UCSD-AML1 (cell line): ENCODE measurements at regions not wholly inside any gene's neighbourhood (a gene's known extent, or its start where the extent isn't known, plus 50 kb on each side); places are given as distances from the start of the nearest gene placed in this dataset.
"Not testable (repeated sequence)": the region's sequence is repeated elsewhere in the genome, so short reads cannot be mapped to it uniquely, and the experiment has no call there.

Source experiments
- DNase-seq: peaks from one replicate; lab custom pipeline; 2025; ENCODE audit not compliant: unreplicated experiment; lab: John Stamatoyannopoulos, UW

- DNase-seq: no peak
Observed at GRCh38 chr2:194725169-194725568, 931.9 kb upstream of the SLC39A10 start.

DNA sequence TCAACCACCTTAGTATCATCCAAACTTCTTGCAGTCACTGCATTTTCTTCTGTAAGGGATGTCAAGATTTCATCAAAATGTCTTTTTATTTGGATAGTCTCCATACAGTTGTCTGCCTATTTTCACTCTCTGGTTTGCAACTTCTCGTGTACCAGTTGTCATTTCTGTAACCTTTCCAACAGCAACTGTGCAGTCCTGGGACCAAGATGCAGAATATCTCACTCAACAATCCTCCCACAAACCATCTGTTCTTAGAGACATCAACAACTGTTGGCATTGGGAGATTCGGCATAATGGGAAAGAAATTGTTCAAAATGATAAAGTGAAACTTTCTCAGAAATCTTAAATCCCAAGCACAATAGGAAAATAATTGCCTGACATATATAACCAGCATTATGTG, 933.6 kb upstream of the SLC39A10 start:
- no peak for DNase-seq

- DNase-seq: peak; percentile 1
Observed at GRCh38 chr2:194721227-194721626, 935.8 kb upstream of the SLC39A10 start.

DNA sequence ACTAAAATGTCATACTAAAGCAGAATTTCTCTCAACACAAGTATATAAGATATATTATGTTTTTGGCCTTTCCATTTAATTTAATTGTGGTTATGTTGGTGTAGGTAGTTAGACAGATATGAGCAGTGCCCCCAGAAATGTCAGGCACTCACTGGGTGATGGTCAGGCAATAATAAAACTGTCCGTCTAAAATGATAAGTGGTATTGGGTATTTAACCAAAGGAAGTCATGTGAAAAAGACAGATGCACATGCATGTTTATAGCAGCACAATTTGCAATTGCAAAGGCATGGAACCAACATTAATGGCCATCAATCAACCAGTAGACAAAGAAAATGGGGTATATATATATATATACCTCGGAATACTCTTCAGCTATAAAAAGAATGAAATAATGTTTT, 936.6 kb upstream of the SLC39A10 start:
- DNase-seq: no peak

GRCh38 chr2:194718881-194719280, 938.1 kb upstream of the SLC39A10 start:
- DNase-seq: no peak

DNA sequence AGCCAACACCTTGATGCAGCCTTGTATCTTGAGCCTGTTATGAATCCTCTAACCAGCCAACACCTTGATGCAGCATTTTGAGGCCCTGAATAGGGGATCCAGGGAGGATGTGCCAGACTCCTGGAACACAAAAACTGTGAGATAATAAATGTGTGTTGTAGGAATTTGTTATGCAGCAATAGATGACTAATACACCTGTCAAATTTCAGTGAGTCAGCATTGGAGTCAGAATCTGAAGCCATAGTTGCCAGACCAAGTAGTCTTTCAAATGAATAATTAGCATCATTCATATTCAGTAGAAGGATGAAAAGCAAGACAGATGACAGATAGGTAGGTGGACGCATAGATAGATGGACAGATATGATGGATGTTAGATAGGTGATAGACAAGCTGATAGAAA, 942.5 kb upstream of the SLC39A10 start:
- DNase-seq: no peak

DNA sequence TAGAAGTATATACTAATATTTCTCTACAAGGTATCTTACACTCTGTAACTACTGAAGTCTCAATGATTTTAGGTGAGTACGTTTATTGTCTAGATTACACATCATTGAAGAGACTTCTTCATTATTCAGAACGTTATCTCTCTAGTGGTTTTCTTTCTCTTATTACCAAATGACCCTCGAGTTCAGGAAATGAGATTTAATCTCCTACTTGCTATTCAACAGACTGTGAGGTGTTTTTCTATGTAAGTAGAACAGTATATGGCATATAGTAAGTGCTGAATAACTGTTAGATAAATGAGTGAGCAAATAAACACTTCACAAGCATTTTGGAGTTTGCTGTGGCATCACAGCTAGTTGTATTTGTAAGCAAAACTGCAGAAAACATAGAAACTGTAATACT, 947.2 kb upstream of the SLC39A10 start:
- DNase-seq: no peak

DNA sequence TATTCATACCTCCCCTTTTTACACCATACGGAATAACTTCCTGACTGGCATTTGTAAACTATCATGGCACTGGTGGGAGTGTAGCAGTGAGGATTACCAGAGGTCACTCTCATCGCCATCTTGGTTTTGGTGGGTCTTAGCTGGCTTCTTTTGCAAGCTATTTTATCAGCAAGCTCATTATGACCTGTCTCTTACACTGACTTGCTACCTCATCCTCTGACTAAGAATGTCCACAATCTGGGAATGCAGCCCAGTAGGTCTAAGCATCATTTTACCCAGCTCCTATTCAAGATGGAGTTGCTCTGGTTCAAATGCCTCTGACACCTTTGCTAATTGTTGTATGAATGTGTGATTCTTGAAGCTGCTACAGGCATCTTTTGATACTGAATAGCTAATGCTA, 950.8 kb upstream of the SLC39A10 start:
- no peak for DNase-seq

DNA sequence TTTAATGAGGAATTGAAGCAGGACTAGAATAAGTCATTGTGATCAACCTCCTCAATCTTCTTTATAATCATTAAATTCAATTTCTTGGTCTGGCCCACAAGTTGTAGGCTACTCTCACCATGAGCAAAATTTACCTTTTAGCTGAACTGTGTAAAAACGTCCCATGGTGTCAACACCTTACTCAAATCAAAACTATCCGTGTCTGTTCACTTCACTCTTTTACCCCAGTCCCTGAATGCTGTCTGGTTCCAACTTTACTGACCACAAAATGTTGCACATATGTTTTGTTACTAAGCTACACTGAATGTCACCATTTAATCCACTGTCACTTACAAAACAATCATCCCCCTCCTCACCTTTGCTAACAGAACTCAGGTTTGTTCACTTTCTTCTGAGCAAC, 951.6 kb upstream of the SLC39A10 start:
- DNase-seq: no peak

GRCh38 chr2:194700726-194701125, 956.3 kb upstream of the SLC39A10 start:
- DNase-seq: no peak

- DNase-seq: no peak
Observed at GRCh38 chr2:194700116-194700515, 956.9 kb upstream of the SLC39A10 start.

DNA sequence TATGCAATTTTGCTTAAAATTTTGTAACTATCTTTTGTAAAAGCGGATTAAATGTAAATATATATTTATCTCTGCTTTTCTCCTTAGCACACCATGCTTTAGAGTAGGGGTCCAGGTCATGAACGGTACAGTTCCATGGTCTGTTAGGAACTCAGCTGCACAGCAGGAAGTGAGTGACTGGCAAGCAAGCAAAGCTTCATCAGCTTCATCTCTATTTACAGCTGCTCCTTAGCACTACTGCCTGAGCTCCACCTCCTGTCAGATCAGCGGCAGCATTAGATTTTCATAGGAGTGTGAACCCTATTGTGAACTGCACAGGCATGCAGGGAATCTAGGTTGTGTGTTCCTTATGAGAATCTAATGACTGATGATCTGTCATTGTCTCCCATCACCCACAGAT, 959.0 kb upstream of the SLC39A10 start:
- no peak for DNase-seq

DNA sequence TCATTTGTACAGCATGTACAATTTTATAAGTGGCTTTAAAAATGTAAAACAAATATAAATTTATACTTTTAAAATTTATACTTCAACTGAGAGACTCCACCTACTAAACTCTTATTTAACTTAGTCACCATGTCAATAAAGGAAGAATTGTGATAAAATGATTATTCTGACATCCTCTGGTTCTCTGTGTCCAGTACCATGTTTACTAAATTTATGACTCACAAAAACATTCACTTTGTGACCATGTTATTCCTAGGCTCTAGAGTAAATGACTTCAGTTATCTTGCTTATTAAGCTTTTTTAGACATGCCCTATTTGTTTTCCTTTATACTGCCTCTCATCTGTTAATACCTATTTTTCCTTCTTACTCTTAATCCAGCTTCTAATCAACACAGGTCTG, 959.6 kb upstream of the SLC39A10 start:
- DNase-seq: no peak

- no peak for DNase-seq
Observed at GRCh38 chr2:194696690-194697089, 960.3 kb upstream of the SLC39A10 start.

- no peak for DNase-seq
Observed at GRCh38 chr2:194686569-194686968, 970.5 kb upstream of the SLC39A10 start.

DNA sequence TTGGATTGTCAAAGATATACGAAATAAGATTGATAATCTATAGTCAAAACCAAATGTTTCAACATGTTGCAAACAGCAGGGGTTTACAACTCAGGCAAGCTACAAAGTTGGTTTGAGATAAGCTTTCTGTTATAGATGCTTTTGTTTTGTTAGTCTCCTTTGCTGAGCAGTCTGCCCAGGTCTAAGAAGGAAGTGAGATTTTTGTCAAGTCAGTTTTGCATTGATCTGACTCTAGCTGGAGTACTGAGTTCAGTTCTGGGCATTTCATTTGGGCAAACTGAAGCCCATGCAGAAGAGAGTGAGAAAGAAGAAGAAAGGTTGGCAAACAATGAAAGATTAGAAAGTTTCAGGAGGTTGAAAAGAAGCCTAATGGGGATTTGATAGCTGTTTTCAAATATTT, 983.0 kb upstream of the SLC39A10 start:
- no peak for DNase-seq

DNA sequence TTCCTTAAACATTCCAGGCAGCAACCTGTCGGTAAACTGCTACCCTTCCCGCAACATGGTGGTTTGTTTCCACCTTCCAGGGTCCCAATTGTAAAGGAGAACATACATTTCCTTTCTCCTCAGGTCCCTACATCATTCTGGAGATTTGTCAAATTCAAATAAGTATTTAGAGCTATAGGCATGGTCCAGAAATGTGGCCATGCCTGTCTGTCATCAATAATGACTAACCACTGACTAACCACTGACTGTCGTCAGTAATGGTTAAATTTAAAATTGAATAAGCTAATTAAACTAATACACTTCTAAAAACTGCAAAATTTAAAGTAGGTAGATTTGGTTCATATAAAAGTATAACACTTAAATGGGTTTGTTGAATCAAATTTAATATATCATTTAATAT, 984.0 kb upstream of the SLC39A10 start:
- DNase-seq: peak; percentile 0

GRCh38 chr2:194661431-194661830, 995.6 kb upstream of the SLC39A10 start:
- DNase-seq: no peak

- not testable (repeated sequence) for DNase-seq
Observed at GRCh38 chr2:194639057-194639456, 1018.0 kb upstream of the SLC39A10 start.

DNA sequence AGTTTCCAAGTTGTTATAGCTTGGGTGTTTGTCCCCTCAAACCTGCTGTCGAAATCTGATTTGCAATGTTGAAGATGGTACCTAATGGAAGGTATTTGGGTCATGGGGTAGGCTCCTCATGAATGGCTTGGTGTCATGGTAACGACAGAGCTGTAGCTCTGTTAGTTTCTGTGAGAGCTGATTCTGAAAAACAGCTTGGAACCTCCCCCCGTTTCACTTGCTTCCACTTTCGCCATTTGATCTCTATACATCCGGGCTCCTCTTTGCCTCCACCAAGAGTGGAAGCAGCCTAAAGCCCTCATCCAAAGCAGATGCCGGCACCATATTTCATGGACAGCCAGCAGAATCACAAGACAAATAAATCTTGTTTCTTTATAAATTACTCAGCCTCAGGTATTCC, 1035.1 kb upstream of the SLC39A10 start:
- DNase-seq: no peak

DNA sequence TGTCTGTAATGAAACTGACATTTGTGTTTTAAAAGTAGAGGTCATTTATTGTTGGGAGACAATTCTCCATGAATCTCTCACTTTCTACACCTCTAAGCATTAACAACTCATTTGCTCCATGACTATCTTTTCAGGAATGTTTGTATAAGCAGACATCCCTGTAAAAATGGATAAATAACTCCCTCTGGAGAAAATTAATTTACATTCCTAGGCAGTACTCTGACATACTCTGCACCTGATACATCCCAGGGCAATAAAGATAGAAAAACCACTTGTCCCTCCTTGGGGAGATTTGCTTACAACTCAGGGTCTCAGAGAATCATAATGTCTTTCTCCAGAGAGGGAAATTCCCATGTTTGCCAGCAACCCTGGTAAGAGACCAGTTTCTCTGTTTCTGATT, 1037.7 kb upstream of the SLC39A10 start:
- DNase-seq: no peak

DNA sequence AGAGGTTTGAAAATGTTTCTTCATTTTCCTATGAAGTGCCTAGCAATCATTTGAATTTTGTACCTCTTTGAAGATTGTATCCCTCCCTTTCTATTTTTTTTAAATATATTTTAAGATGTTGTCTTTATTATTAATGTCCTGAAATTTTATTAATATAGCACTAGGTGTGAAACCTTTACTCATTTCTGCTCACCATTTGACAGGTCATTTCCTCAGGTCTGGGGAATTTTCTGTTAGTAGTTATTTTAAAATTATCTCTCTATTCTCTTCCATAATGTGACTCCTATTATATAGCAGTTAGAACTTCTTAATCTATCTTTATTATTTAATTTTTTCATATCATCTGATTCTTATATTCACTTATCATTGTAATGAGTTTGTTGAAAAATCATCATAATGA, 1038.6 kb upstream of the SLC39A10 start:
- no peak for DNase-seq

- DNase-seq: no peak
Observed at GRCh38 chr2:194616334-194616733, 1040.7 kb upstream of the SLC39A10 start.

DNA sequence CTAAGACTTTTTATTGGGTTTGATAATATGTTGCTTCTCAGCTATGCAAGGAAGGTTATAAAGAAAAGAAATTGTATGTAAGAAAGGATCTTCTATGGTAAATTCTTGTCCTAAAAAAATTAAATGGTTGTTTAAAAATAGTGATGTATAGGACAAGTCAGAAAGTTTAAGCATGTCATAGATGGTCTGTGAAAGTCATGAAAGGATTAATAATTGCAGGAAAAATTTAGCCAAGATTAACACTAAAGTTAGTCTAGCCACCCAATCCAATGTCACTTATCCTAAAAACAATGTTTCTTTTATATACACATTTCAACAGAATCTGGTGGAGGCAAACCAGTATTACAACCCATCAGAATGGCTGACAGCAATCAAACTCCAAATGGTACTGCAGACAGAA, 1046.7 kb upstream of the SLC39A10 start:
- no peak for DNase-seq
